Mucosa of stomach (tissue), 1 donor: ENCODE measurements at regions not wholly inside any gene's neighbourhood (a gene's known extent, or its start where the extent isn't known, plus 50 kb on each side); places are given as distances from the start of the nearest gene placed in this dataset.

ENCODE experiments used
- H3K27me3 ChIP-seq: one replicate; pipeline ENCODE4 v1.7.0; 2013; ENCODE audit warnings: mild to moderate bottlenecking, low read length; ENCODE audit not compliant: control insufficient read depth, insufficient read depth
- H3K36me3 ChIP-seq: one replicate; pipeline ENCODE4 v1.7.0; 2013; ENCODE audit warnings: low read length; ENCODE audit not compliant: control insufficient read depth, insufficient read depth
- H3K4me1 ChIP-seq: one replicate; pipeline ENCODE4 v1.7.0; 2013; ENCODE audit warnings: mild to moderate bottlenecking, low read length; ENCODE audit not compliant: control insufficient read depth, insufficient read depth
- H3K4me3 ChIP-seq: one replicate; pipeline ENCODE4 v1.7.0; 2013; ENCODE audit warnings: low read length
- H3K9ac ChIP-seq: one replicate; pipeline ENCODE4 v1.7.0; 2013; ENCODE audit warnings: mild to moderate bottlenecking, low read length, moderate library complexity
- H3K9me3 ChIP-seq: one replicate; pipeline ENCODE4 v1.7.0; 2013; ENCODE audit warnings: mild to moderate bottlenecking, low read length, moderate library complexity; ENCODE audit not compliant: control insufficient read depth
- donor health status: Pancreatic carcinoma.

DNA sequence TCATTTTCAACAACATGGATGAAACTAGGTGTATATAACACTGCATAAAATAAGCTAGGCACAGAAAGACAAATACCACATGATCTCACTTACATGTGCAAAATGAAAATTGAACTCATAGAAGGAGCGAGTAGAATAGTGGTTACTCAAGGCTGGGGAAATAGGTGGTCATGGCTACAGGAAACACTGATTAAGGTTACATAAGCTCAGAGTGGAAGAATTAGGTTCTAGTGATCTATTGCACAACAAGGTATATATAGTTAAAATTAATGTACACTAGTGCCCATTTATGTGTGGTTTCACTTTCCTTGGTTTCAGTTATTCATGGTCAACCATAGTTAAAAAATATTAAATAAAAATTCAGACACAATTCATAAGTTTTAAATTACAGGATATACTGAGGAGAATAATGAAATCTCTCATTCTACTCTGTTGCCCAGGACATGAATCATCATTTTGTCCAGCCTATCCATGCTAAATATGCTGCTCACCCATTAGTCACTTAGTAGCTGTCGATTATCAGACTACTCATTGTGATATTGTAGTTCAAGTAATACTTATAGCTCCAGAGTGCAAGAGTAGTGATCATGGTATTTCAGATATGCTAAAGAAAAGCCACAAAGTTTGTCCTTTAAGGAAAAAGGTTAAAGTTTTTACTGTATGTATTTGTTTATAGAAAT is 1530.9 kb upstream of the LRRTM1 start:
- no peaks in the 10 kb centered on the region for H3K9me3 ChIP-seq

DNA sequence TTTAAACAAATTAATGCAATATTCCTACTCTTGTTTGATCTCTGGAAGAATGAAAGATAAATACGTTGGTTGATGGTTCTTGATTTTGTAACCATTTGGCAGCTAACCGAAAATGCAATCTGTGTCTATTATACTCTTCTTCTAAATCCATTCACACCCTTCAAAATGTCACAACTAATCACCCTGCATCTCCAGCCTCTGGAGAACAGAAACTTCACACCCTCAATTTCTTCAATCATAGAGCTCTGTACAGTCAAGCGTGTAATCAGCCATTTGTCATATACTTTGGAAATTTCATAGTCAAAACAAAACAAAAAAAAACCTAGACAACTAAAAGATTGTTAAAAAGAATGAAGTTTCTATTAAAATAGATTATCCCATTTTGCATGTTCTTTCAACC is 1482.3 kb upstream of the LRRTM1 start:
- Histone ChIP-seq H3K27me3 (no peaks in the 10 kb centered on the region), H3K9me3 (no peaks in the 10 kb centered on the region), H3K4me3 (no peak overlapping the region), H3K9ac (no peak overlapping the region), H3K36me3 (no peaks in the 10 kb centered on the region), H3K4me1 (no peaks in the 10 kb centered on the region)

More for the DNA sequence above, 1530.9 kb upstream of the LRRTM1 start:
- H3K27me3 ChIP-seq = no peaks in the 10 kb centered on the region
- H3K9ac ChIP-seq = no peak overlapping the region
- no peaks in the 10 kb centered on the region for H3K36me3 ChIP-seq
- no peaks in the 10 kb centered on the region for H3K4me1 ChIP-seq
- H3K4me3 ChIP-seq = no peak overlapping the region

DNA sequence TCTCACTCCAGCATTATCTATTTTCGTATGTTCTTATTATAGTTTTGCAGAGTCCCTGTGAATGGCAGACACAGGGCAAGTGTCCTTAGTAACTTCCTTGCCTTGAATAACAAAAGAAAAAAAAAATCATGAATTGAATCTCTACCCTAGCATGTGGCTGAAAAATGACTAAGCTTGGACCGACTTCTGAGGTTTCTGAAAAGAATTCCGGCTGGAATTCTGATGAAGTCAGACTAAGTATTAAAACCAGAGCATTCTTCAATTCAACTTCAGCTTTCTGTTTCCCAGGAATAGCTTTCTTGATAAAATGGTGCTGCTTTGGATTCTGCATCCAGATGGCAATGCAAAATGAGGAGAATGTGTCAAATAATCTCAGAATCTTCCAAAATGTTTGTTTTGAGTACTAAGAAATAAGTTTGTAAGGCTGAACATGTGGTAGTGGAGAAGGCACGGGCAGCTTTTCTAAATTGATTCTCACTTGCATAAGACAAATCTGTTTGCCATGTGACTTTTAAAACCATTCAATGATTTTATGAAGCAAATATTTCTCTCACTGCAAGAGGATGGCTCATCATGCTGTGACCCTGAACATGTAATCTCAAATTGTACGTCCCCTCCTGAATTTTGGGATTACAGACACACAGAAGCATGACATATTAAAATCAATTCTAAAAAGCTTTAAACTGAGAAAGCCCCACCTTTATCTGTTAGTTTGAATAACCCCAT is 1462.8 kb upstream of the LRRTM1 start:
- Histone ChIP-seq H3K9me3 (no peaks in the 10 kb centered on the region), H3K4me3 (no peak overlapping the region), H3K36me3 (no peaks in the 10 kb centered on the region), H3K27me3 (no peaks in the 10 kb centered on the region), H3K4me1 (no peaks in the 10 kb centered on the region), H3K9ac (no peak overlapping the region)

DNA sequence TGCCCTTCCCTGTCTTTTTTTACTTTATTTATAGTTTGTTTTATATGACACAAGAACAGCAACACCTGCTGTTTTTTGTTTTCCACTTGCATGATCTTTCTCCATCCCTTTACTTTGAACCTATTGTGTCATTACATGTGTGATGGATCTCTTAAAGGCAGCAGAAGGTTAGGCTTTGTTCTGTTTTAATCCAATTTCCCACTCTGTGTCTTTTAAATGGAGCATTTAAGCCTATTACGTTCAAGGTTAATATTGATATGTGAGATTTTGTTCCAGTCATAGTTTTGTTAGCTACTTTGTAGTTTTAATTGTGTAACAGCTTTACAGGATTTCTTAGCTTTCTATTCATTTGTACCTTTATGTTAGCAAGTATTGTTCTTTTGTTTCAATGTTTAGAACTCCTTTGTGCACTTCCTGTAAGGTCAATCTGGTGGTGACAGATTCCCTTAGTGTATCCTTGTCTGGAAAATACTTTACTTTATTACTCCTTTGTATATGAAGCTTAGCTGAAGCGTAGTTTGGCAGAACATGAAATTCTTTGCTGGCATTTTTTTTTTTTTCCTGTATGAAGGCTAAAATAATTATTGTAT is 1443.0 kb upstream of the LRRTM1 start:
- H3K4me3 ChIP-seq = no peak overlapping the region
- H3K36me3 ChIP-seq = no peaks in the 10 kb centered on the region
- H3K4me1 ChIP-seq = no peaks in the 10 kb centered on the region

DNA sequence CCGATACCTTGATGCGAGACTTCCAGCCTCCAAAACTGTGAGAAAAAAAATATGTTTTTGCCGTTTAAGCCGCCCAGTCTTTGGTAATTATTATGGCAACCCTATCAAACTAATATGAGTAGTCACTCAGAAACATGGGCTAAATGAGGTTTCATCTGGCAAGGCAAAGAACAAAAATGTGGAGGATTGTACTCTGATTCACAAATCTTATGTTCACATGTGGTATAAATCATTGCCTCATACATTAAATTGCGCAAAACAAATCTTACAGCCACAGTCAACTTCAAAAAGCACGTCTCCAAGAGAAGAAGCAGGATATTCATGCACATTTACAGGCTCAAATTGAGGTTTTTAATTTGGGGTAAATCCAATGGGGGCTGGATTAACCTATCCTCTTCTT is 1435.4 kb upstream of the LRRTM1 start:
- H3K4me1 ChIP-seq = no peaks in the 10 kb centered on the region
- no peaks in the 10 kb centered on the region for H3K36me3 ChIP-seq
- H3K27me3 ChIP-seq = no peaks in the 10 kb centered on the region
- no peak overlapping the region for H3K9ac ChIP-seq
- no peak overlapping the region for H3K4me3 ChIP-seq
- no peaks in the 10 kb centered on the region for H3K9me3 ChIP-seq

More for the DNA sequence above, 1443.0 kb upstream of the LRRTM1 start:
- no peak overlapping the region for H3K9ac ChIP-seq
- no peaks in the 10 kb centered on the region for H3K27me3 ChIP-seq
- H3K9me3 ChIP-seq = no peaks in the 10 kb centered on the region

DNA sequence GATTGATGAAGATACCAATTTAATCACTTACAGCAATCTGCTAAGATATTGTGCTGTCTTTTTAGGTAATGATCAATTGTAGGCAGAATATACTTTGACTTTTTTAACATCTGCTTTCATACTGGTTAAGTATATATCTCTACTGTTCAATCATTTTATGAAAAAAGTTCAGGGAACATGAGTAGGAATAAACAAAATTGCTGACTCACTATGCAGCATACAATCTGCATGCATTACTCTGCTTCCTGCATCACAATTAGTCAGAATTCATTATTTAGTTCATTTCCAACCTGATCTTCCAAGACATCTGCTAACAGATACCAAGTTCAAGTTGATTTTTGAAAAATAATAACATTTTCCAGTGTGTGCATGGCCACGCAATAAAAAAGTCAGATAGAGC is 1430.4 kb upstream of the LRRTM1 start:
- Histone ChIP-seq H3K9me3 (no peaks in the 10 kb centered on the region), H3K9ac (no peak overlapping the region), H3K4me1 (no peaks in the 10 kb centered on the region), H3K36me3 (no peaks in the 10 kb centered on the region), H3K4me3 (no peak overlapping the region), H3K27me3 (no peaks in the 10 kb centered on the region)

DNA sequence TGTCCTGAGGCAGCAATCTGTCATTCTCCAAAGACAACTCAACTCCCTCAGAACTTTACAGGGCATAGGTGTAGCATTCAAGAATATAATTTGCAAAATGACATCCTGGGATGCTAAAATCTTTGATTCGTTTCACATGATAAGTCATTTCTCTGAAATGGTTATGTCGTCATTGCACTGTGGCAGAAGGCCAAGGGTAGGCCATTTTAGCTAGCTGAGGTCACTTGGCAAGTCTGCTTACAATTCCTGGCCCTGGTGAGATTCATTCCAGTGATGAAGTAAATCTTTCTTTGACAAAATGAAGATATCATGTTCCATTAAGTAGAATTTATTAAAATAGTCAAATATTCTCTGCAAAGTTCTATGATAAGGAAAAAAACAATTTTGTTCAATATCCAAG is 1410.3 kb upstream of the LRRTM1 start:
- Histone ChIP-seq H3K4me3 (no peak overlapping the region), H3K27me3 (no peaks in the 10 kb centered on the region), H3K9me3 (no peaks in the 10 kb centered on the region), H3K9ac (no peak overlapping the region), H3K36me3 (no peaks in the 10 kb centered on the region), H3K4me1 (no peaks in the 10 kb centered on the region)

DNA sequence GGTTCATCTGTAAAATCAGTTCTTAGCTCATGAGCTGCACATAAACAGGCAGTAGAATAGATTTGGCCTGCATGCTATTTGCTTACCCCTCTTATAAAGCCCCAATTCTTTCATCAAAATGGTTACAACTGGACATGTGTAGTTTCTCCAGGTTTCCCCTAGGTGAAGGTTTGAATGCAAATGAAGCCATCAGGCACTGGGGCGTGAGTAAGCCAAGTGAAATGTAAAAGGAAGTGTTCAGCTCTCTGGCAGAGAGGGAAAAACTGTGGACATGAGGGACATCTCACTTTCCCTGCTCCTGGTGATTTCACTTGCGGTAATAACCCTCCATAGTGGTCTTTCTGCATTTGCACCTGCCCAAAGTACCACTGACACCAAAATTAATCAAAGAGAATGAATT is 1402.3 kb upstream of the LRRTM1 start:
- Histone ChIP-seq H3K9ac (no peak overlapping the region), H3K36me3 (no peaks in the 10 kb centered on the region), H3K4me1 (no peaks in the 10 kb centered on the region), H3K27me3 (no peaks in the 10 kb centered on the region), H3K4me3 (no peak overlapping the region), H3K9me3 (no peaks in the 10 kb centered on the region)

DNA sequence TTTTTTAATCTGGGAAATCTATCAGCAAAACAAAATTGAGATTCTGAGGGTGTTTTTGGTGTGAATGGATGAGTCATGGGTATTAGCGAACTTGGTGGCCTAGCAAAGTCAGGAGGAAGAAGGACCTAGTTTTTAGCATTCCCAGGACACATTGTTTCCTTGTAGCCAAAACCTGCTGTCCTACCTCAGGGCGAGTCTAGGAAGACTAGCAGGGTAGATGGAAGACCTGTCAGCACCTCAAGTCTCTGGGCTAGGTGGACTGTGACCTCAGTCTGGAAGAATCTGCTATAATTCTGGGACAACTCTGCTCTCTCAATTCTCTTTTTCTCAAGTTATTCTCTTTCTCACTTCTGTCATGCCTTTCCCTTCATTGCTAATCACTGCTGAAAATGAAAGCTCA is 1399.3 kb upstream of the LRRTM1 start:
- Histone ChIP-seq H3K4me3 (no peak overlapping the region), H3K9ac (no peak overlapping the region), H3K4me1 (no peaks in the 10 kb centered on the region), H3K9me3 (no peaks in the 10 kb centered on the region), H3K36me3 (no peaks in the 10 kb centered on the region), H3K27me3 (no peaks in the 10 kb centered on the region)

DNA sequence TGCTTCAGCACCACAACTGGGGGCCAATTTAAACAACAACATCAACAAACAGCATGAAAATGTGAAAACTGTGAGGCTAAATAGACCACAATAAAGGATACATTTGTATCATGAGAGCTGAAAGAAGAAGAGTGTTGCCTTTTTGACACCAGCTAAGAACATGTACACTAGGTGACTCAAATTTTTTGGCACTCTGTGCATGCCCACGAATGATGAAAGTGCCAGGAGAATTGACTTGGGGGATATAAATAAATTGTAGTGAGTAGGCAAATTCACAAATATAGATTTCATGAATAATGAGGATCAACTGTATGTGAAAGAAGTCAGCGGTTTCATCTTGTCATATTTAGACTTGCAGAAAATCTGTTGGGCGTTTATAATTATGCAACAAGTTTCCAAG is 1388.0 kb upstream of the LRRTM1 start:
- Histone ChIP-seq H3K36me3 (no peaks in the 10 kb centered on the region), H3K9ac (no peak overlapping the region), H3K9me3 (no peaks in the 10 kb centered on the region), H3K4me3 (no peak overlapping the region), H3K27me3 (no peaks in the 10 kb centered on the region), H3K4me1 (no peaks in the 10 kb centered on the region)

DNA sequence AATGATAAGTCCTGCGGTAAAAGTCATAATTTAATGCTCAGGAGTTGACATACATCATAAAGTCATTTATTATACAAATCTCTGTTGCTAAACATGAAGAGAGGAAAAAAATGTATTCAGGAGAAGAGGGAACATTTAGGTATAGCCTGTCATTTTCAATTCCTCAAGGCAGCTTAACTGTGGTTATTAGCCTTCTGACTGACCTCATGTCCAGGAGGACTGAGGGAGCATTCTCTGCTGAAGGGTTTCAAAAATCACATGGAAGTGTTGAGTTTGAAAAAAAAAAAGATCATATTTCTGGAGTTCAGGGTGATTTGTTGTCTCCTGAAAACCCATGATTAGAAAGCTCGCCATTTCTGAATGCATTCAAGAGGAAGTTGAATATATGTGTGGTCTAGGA is 1371.1 kb upstream of the LRRTM1 start:
- H3K36me3 ChIP-seq = no peaks in the 10 kb centered on the region
- H3K4me3 ChIP-seq = no peak overlapping the region
- H3K9ac ChIP-seq = no peak overlapping the region
- no peaks in the 10 kb centered on the region for H3K4me1 ChIP-seq
- H3K27me3 ChIP-seq = no peaks in the 10 kb centered on the region
- H3K9me3 ChIP-seq = no peaks in the 10 kb centered on the region

DNA sequence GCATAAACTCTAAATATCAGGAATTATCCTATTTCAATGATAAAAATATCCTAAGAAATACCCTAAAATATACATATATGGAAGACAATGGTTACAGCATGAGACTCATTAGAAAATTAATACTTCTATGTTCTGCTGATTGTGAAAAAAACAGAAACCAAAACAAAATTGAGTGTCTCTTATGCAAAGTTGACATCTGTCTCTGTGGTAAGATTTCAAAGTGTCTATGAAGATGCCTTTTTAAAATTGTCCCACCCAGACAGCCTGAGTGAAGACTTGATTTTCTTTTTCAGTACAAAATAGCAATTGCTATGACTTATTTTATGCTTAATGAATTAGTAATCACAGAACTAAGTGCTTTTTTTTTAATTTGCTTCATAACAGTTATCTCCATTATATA is 1368.4 kb upstream of the LRRTM1 start:
- Histone ChIP-seq H3K9me3 (no peaks in the 10 kb centered on the region), H3K4me1 (no peaks in the 10 kb centered on the region), H3K27me3 (no peaks in the 10 kb centered on the region), H3K9ac (no peak overlapping the region), H3K4me3 (no peak overlapping the region), H3K36me3 (no peaks in the 10 kb centered on the region)
